Esophagus (tissue), 2 donors: ENCODE measurements at regions not wholly inside any gene's neighbourhood (a gene's known extent, or its start where the extent isn't known, plus 50 kb on each side); places are given as distances from the start of the nearest gene placed in this dataset.

Experiments used
- H3K27ac ChIP-seq, 2 donors: one replicate each; pipeline ENCODE4 v1.5.1; 2013; ENCODE audit warnings: low read depth in 2 of 2, mild to moderate bottlenecking in 2 of 2, inconsistent platforms in 1 of 2, low read length in 1 of 2, moderate library complexity in 1 of 2
- H3K27me3 ChIP-seq, 2 donors: one replicate each; pipeline ENCODE4 v1.6.1; 2013; ENCODE audit warnings: low read length in 2 of 2, control low read depth in 1 of 2, mild to moderate bottlenecking in 1 of 2; ENCODE audit not compliant: insufficient read depth in 2 of 2, control insufficient read depth in 1 of 2
- H3K36me3 ChIP-seq, 2 donors: one replicate each; pipeline ENCODE4 v1.6.1; 2013; ENCODE audit warnings: low read length in 1 of 2; ENCODE audit not compliant: control insufficient read depth in 2 of 2, insufficient read depth in 2 of 2
- H3K4me1 ChIP-seq, 2 donors: one replicate each; pipeline ENCODE4 v1.6.1; 2013; ENCODE audit warnings: low read length in 1 of 2; ENCODE audit not compliant: control insufficient read depth in 2 of 2, insufficient read depth in 2 of 2
- H3K4me3 ChIP-seq, 2 donors: one replicate each; pipeline ENCODE4 v1.5.1; 2013; ENCODE audit warnings: low read length in 2 of 2, mild to moderate bottlenecking in 2 of 2, low read depth in 1 of 2, moderate library complexity in 1 of 2
- H3K9me3 ChIP-seq, 2 donors: one replicate each; pipeline ENCODE4 v1.6.1; 2013; ENCODE audit warnings: mild to moderate bottlenecking in 2 of 2, low read depth in 1 of 2, low read length in 1 of 2, moderate library complexity in 1 of 2; ENCODE audit not compliant: control insufficient read depth in 2 of 2, insufficient read depth in 1 of 2
- WGBS, 2 donors: extraction: QIAGEN DNeasy Blood & Tissue Kit; methylation state at CpG; one replicate each; pipeline ENCODE4 v1.1.7; 2013; 5-methylcytosine and 5-hydroxymethylcytosine counted together
- donor health status: healthy with polysubstance abuse.
- donor health status: Bipolar disorder and iron deficiency.

GRCh38 chr6:4670290-4670689 lies 105.9 kb upstream of the CDYL start:
- Histone ChIP-seq H3K27me3 (no peaks in the 10 kb centered on the region), H3K4me1 (no peaks in the 10 kb centered on the region), H3K27ac (no peak overlapping the region), H3K4me3 (no peak overlapping the region), H3K9me3 (no peaks in the 10 kb centered on the region), H3K36me3 (no peaks in the 10 kb centered on the region)
- 90 to 93% methylated on average over 10 of the region's 10 CpGs for WGBS, 2 donors

GRCh38 chr6:4668271-4669179 lies 107.7 kb upstream of the CDYL start:
- 79 to 89% methylated on average over 10 of the region's 10 CpGs for WGBS, 2 donors
- Histone ChIP-seq H3K4me1 (no peaks in the 10 kb centered on the region), H3K4me3 (no peak overlapping the region), H3K36me3 (no peaks in the 10 kb centered on the region), H3K27ac (no peak overlapping the region), H3K27me3 (no peaks in the 10 kb centered on the region), H3K9me3 (no peaks in the 10 kb centered on the region)

DNA sequence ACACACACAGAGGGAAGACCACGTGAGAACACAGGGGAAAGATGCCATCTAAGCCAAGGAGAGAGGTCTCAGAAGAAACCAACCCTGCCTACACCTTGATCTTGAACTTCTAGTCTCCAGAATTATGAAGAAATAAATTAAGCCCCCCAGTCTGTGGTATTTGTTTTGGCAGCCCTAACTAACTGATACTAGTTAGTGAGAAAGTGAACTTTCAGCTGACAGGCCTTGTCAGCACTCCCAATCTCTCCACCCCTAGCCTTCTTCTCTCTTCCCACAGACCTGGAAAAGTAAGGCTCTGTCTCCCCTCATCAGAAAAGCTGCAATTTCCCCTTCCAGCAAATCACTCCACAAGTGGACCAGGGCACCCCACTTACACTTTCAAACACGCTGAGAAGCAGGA lies 108.6 kb upstream of the CDYL start:
- no peaks in the 10 kb centered on the region for H3K4me1 ChIP-seq
- no peaks in the 10 kb centered on the region for H3K9me3 ChIP-seq
- no peaks in the 10 kb centered on the region for H3K27me3 ChIP-seq
- no peak overlapping the region for H3K4me3 ChIP-seq
- H3K27ac ChIP-seq: no peak overlapping the region
- no peaks in the 10 kb centered on the region for H3K36me3 ChIP-seq
- 91% methylated on average over 2 of the region's 2 CpGs for WGBS, 2 donors

DNA sequence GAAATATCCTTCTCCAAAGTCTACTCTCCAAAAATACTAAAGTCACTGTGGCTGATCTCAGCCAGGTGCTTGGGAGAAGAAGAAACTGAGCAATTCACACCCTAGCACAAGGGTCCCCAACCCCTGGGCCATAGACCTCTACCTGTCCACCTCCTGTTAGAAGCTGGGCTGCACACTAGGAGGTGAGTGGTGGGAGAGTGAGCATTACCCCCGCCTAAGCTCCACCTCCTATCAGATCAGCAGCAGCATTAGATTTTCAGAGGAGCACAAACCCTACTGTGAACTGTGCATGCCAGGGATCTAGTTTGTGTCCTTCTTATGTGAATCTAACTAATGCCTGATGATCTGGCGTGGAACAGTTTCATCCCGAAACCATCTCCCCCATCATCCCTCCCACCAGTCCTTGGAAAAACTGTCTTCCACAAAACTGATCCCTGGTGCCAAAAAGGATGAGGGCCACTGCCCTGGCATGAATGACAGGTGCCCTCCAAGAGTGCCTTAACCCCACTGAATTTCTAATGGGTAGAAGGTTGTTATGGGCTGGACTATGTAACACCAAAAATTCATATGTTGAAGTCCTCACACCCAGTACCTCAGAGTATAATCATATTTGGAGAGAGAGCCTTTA lies 109.2 kb upstream of the CDYL start:
- Histone ChIP-seq H3K4me1 (no peaks in the 10 kb centered on the region), H3K9me3 (no peaks in the 10 kb centered on the region), H3K27ac (no peak overlapping the region), H3K4me3 (no peak overlapping the region), H3K36me3 (no peaks in the 10 kb centered on the region), H3K27me3 (no peaks in the 10 kb centered on the region)
- WGBS, 2 donors: 94 to 95% methylated on average over 3 of the region's 3 CpGs

DNA sequence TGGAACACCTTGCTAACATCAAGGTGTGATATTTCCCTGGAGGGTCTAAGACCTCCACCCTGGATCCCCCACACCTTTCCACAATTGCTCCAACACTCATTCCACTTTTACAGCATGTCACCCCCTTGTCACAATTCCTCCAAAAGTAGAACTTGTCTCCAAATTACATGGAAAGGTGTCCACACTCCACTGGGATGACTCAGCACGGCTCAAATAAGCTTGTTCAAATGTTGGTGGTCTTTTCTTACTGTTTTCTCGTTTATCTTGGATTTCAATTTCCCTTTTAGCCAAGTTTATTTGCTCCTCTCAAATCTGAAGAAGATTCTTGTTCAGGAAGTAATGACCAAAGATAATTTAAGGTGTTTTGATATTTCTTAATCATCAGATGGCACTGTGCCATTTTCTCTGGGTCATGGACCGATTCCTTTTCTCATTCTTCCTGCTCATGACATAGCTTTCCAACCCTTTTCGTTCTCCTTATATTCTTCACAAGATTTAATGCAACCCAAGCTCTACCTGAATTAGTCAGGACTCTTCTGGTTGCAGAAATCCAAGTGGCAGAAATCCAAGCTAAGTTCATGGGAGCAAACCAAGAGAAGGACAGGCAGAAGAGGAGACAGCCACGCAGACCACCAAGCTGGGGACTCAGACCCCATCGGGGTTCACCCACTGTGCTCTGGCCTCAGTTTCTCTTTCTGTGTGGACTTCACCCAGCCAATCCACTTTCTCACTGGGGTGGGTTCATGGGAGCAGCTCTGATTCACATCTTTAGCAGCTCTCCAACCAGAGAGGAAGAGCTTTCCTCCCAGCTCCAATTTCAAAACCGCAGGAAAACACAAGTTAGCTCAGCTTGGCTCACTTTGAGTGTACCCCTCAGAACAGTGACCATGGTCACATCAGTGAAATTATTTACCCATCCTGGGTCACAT lies 110.5 kb upstream of the CDYL start:
- H3K36me3 ChIP-seq: no peaks in the 10 kb centered on the region
- H3K4me3 ChIP-seq: no peak overlapping the region
- no peaks in the 10 kb centered on the region for H3K27me3 ChIP-seq
- 67 to 72% methylated on average over 7 of the region's 7 CpGs for WGBS, 2 donors
- no peaks in the 10 kb centered on the region for H3K9me3 ChIP-seq
- no peaks in the 10 kb centered on the region for H3K4me1 ChIP-seq
- H3K27ac ChIP-seq: no peak overlapping the region

- no peaks in the 10 kb centered on the region for H3K27me3 ChIP-seq
- no peaks in the 10 kb centered on the region for H3K36me3 ChIP-seq
- no peak overlapping the region for H3K4me3 ChIP-seq
- H3K4me1 ChIP-seq: no peaks in the 10 kb centered on the region
- H3K9me3 ChIP-seq: peaks cover 0 to 2% of the 10 kb centered on the region in 2 donors
- H3K27ac ChIP-seq: no peak overlapping the region
- WGBS, 2 donors: 94 to 95% methylated on average over 6 of the region's 6 CpGs
Observed at GRCh38 chr6:4664911-4665310, 111.3 kb upstream of the CDYL start.

- no peak overlapping the region for H3K27ac ChIP-seq
Observed at GRCh38 chr6:4664117-4664626, 112.0 kb upstream of the CDYL start.

GRCh38 chr6:4662886-4663285 lies 113.3 kb upstream of the CDYL start:
- no peak overlapping the region for H3K27ac ChIP-seq
- H3K9me3 ChIP-seq: peaks cover 0 to 2% of the 10 kb centered on the region in 2 donors
- no peaks in the 10 kb centered on the region for H3K4me1 ChIP-seq
- H3K36me3 ChIP-seq: no peaks in the 10 kb centered on the region
- H3K27me3 ChIP-seq: no peaks in the 10 kb centered on the region
- WGBS, 2 donors: 70 to 72% methylated on average over 7 of the region's 7 CpGs
- H3K4me3 ChIP-seq: no peak overlapping the region

More at GRCh38 chr6:4664117-4664626, 112.0 kb upstream of the CDYL start:
- H3K36me3 ChIP-seq: no peaks in the 10 kb centered on the region
- 58 to 60% methylated on average over 7 of the region's 7 CpGs for WGBS, 2 donors
- H3K4me1 ChIP-seq: no peaks in the 10 kb centered on the region
- no peaks in the 10 kb centered on the region for H3K27me3 ChIP-seq
- H3K4me3 ChIP-seq: no peak overlapping the region
- peaks cover 0 to 2% of the 10 kb centered on the region in 2 donors for H3K9me3 ChIP-seq

DNA sequence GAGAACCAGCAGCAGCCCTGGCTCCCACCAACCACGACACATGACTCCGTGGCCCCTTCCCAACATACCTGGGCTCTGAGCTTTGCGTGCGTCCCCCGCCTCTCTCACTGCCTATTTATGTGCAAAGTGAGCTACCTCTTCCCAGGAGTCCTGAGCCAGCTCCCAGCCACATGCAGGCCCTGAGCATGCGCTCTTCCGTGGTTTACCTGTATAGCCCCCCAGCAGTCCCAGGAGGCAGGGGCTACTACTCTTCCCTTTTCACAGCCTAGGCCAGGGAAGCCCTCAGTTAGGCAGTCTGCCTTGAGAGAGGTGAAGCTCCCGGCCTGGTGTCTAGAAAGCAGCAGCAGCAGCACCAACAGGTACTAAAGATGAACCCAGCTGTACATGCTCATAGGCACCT lies 114.8 kb upstream of the CDYL start:
- Histone ChIP-seq H3K4me1 (no peaks in the 10 kb centered on the region), H3K9me3 (peaks cover 0 to 2% of the 10 kb centered on the region in 2 donors), H3K36me3 (no peaks in the 10 kb centered on the region), H3K4me3 (no peak overlapping the region), H3K27me3 (no peaks in the 10 kb centered on the region), H3K27ac (no peak overlapping the region)
- WGBS, 2 donors: 88 to 94% methylated on average over 8 of the region's 8 CpGs
